ENCODE measurements at regions not wholly inside any gene's neighbourhood (a gene's known extent, or its start where the extent isn't known, plus 50 kb on each side); places are given as distances from the start of the nearest gene placed in this dataset.
A peak's percentile ranks its signal among the peaks of the same experiment; 100 is the strongest.

DNA sequence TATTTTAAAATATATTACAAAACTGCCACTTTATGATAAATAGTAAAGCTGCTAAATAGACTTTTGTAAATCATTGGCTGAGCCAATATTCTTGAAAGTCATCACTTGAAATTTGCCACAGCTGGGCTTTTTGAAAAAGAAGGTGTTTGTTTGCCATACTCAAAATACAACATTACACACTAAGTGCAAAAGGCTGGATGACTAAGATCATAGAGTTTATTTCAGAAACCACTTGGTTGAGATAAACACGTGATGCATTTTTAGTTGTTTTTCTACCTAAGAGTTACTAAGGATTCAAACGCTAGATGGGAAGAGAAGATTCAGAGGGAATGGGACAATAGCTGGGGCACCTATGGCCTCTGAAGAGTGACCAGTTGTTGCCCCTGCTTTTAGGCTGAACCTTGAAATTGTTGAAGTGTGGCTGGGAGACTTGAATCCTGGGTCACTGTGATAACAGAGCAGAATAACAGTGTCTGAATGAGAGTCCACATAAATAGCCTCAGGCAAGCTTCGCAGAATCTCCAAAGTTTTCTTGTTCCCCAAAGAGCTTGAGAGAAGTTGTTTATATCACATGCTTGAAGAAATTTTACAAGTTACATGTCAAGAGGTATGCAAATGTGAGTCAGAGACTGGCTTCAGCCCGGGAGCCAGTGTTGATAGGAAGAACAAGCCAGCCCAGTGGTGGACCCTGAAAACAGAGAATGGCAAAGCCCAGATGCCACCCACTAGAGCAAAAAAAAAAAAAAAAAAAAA, 409.8 kb downstream of the GPD2 start:
- TF ChIP-seq, protein P1, sequence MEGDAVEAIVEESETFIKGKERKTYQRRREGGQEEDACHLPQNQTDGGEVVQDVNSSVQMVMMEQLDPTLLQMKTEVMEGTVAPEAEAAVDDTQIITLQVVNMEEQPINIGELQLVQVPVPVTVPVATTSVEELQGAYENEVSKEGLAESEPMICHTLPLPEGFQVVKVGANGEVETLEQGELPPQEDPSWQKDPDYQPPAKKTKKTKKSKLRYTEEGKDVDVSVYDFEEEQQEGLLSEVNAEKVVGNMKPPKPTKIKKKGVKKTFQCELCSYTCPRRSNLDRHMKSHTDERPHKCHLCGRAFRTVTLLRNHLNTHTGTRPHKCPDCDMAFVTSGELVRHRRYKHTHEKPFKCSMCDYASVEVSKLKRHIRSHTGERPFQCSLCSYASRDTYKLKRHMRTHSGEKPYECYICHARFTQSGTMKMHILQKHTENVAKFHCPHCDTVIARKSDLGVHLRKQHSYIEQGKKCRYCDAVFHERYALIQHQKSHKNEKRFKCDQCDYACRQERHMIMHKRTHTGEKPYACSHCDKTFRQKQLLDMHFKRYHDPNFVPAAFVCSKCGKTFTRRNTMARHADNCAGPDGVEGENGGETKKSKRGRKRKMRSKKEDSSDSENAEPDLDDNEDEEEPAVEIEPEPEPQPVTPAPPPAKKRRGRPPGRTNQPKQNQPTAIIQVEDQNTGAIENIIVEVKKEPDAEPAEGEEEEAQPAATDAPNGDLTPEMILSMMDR (IDR thresholded peaks at IDR 0.05; ENCODE audit: low read depth, low read length), result no peak
- peak in 1 of 2 donors; percentile 2 for DNase-seq (ENCODE audit: low read depth in 2 of 2)
- H3K4me3 ChIP-seq (replicated peaks in 1 of 2; ENCODE audit: low read depth in 2 of 2, low read length in 2 of 2), result no peak overlapping the region

DNA sequence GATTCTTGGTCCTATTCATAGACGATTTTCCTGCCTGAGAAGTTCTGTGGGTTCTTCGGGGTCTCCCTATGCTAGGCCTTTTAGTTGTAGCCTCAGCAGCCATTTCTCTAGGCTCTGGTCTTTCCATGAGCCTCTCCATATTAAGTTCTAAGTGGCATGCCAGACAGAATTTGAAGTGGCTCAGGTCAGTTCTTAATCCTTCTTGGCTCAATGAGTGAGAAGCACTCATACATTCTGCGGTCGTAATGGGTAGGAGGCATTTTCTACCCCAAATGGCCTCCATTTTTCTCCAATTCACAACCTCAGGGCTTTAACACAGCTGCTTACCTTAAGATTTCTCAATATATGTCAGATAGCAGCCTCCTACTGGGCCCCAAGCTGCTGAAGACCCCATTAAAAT, 405.3 kb upstream of the GALNT5 start:
- TF ChIP-seq, protein P1 (IDR thresholded peaks at IDR 0.05; ENCODE audit: low read depth, low read length), result no peak
- H3K4me3 ChIP-seq (replicated peaks in 1 of 2; ENCODE audit: low read depth in 2 of 2, low read length in 2 of 2), result no peak overlapping the region
- DNase-seq (ENCODE audit: low read depth in 2 of 2), result no peak

DNA sequence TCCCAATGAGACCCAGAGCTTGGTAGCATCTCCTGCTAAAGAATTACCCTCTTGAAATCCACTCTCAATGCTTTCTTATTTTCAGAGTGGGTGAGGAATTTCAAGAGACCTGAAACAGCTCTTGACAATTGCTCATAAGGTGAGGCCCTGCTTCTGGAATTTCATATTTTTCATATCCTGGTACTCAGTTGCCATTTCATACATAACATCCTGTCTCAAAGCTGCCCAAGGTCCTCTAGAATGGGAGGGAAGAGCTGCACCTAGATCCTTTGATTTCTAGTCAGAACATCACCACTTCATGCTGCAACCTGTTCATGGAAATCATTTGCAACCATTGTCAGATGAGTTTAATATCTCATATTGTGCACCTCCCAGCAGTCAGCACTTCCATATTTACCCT, 404.8 kb upstream of the GALNT5 start:
- TF ChIP-seq, protein P1 (IDR thresholded peaks at IDR 0.05; ENCODE audit: low read depth, low read length), result no peak
- no peak overlapping the region for H3K4me3 ChIP-seq (replicated peaks in 1 of 2; ENCODE audit: low read depth in 2 of 2, low read length in 2 of 2)
- no peak for DNase-seq (ENCODE audit: low read depth in 2 of 2)

DNA sequence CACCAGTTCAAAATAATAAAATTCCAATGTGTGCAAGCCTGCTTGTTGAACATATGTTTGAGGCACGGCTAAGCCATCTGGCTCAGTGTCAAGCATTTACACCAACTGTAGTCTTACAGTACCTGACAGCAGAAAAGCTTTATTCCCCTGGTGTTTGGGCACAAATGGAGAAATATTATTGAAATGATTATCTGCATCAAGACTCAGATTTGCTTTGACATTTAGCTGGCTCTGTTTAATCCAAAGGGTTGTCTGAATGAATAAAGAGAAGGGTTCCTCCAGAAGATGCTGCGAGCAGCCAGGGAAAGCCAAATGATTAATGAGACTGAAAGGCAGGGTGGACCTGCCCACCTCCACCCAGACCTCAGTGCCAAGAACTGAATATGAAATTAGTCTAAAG, 393.2 kb upstream of the GALNT5 start:
- DNase-seq (ENCODE audit: low read depth in 2 of 2), result no peak
- TF ChIP-seq, protein P1 (IDR thresholded peaks at IDR 0.05; ENCODE audit: low read depth, low read length), result no peak

DNA sequence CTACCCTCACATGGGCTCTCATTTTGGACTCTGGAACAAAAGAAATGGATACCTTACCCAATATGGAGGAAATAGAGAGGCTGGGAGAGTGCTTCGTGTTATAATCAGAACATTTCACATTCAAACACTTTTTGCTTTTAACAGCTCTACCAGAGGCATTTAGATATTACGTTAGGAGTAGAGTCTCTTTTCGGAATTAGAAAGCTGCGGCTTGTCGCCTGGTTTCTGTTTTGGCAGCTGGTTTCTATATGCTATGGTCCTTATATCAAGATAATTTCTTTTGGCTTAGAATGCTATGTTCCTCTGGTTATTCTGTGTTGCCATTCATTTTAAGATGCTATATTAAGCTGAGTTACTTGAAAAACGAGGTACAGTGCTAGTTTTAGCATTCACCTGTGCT, 392.8 kb upstream of the GALNT5 start:
- no peak for DNase-seq (ENCODE audit: low read depth in 2 of 2)
- TF ChIP-seq, protein P1 (IDR thresholded peaks at IDR 0.05; ENCODE audit: low read depth, low read length), result no peak
- H3K4me3 ChIP-seq (replicated peaks in 1 of 2; ENCODE audit: low read depth in 2 of 2, low read length in 2 of 2), result no peak overlapping the region

More for the DNA sequence above, 393.2 kb upstream of the GALNT5 start:
- H3K4me3 ChIP-seq (replicated peaks in 1 of 2; ENCODE audit: low read depth in 2 of 2, low read length in 2 of 2), result no peak overlapping the region

DNA sequence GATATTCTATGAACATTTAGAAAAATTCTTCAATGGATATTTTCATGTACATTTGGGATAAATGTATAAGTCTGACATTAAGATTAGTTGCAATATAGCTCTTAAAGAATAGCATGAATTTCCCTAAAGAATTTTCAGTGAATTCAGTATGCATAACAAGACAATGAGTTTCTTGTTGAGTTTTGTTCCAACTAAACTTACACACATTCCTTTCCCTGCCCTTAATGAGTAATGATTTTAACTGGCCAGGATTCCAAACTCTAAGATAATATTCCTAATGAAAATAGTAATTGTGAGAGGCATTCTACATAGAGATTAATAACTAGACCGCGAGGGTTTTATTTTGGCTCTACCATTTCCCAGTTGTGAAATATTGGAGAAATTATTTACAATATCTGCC, 390.3 kb upstream of the GALNT5 start:
- no peak overlapping the region for H3K4me3 ChIP-seq (replicated peaks in 1 of 2; ENCODE audit: low read depth in 2 of 2, low read length in 2 of 2)
- TF ChIP-seq, protein P1 (IDR thresholded peaks at IDR 0.05; ENCODE audit: low read depth, low read length), result no peak
- peak; percentile 6 to 24 for DNase-seq (ENCODE audit: low read depth in 2 of 2)

DNA sequence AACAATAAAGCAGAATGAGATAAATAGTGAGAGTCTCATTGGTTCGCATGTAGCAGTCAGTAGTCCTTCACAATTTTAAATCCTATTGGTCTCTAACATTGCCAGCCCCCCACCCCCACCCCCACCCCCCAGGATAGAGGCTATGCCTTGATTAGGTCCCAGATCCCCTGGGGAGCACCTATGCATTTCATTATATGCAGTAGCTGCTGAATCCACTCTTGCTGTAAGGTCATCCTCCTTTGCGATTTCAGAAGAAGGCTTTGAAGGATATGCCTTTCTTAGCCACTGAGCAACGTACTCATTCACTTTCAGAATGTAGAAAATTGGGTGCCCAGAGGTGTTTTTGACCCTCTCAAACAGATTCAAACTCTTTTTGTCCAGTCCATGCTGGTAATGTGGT, 382.8 kb upstream of the GALNT5 start:
- no peak for DNase-seq (ENCODE audit: low read depth in 2 of 2)
- no peak overlapping the region for H3K4me3 ChIP-seq (replicated peaks in 1 of 2; ENCODE audit: low read depth in 2 of 2, low read length in 2 of 2)
- TF ChIP-seq, protein P1 (IDR thresholded peaks at IDR 0.05; ENCODE audit: low read depth, low read length), result no peak
